GM21576 (cell line): ENCODE measurements at regions not wholly inside any gene's neighbourhood (a gene's known extent, or its start where the extent isn't known, plus 50 kb on each side); places are given as distances from the start of the nearest gene placed in this dataset.
"Not testable (repeated sequence)": the region's sequence is repeated elsewhere in the genome, so short reads cannot be mapped to it uniquely, and the experiment has no call there.

Experiments
- ATAC-seq: cut with Tn5 transposase; IDR thresholded peaks from one replicate; pipeline ENCODE4 v1.9.1; 2021; ENCODE audit warnings: mild to moderate bottlenecking, moderate library complexity; ENCODE audit not compliant: unreplicated experiment

DNA sequence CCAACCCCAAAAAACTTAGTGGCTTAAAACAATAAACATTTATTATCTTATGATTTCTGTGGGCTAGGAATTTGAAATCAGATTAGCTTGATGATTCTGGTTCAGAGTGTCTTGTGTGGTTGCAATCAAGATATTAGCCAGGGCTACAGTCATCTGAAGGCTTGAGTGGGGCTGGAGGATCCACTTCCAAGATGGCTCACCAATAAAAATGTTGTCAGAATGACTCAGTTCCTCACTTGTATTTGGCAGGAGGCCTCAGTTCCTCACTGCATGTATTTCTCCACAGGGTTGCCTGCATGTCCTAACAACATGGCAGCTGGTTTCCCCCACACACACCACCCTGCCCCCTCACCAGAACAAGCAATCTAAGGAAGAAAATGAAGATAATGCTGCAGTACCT is 98.2 kb upstream of the NIPBL start:
- no peak for ATAC-seq

DNA sequence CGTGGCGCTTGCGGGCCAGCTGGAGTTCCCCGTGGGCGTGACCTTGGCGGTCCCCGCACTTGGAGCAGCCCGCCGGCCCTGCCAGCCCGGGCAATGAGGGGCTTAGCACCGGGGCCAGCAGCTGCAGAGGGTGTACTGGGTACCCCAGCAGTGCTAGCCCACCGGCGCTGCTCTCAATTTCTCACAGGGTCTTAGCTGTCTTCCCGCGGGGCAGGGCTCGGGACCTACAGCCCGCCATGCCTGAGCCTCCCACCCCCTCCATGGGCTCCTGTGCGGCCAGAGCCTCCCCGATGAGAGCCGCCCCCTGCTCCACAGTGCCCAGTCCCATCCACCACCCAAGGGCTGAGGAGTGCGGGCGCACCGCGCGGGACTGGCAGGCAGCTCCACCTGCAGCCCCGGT is 94.0 kb upstream of the NIPBL start:
- ATAC-seq = not testable (repeated sequence)

DNA sequence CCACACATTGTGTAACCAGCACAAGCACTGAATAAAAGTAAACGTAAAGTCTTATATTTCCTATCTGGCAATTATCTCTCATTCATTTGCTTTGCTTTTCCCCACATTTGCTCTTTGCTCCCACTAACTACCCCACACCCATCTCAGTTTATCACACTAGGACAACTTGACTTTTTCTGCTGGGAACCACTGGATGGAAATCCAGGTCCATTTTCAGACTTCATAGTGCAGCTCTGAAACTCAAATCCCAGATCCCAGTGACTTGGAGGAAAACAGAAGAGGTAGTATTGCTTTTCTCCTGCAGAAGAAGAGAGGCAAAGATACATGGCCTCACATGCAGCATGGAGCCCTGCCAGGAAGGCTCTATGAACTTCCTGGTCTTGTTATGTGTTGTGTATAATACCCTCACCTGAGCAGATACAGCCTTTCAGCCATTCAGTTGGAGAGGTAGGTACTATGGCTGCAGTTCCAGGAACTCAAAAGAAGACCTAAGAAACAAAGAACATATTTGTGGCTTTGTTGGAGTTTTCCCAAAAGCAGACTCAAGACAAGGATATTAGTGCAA is 90.0 kb upstream of the NIPBL start:
- ATAC-seq = no peak

DNA sequence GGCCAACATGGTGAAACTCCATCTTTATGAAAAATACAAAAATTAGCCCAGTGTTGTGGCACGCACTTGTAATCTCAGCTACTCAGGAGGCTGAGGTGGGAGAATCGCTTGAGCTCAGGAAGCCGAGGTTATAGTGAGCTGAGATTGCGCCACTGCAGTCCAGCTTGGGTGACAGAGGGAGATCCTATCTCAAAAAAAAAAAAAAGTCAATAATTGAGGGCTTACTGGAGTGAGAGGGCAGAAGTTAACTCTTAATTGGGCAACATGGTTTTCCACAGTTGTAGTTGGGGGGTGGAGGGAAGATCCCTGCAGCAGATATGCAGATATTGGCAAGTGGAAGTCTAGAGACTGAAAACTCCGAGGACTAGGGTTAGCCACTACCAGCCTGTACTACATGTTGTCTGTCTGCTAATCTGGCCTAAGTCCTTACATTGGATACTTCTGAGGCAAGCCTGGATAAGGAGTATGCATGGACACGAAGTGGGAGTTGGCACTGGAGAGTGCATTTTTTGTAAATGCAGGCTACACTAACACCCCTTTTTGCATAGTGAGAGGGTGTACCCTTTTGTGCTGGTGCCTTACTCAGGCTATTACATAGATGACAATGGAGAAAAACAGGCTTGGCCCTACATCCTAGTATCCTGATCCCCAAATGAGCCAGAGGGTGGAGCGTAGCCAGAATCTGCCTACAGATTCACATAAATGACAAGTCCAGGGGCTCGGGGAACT is 89.0 kb upstream of the NIPBL start:
- no peak for ATAC-seq

DNA sequence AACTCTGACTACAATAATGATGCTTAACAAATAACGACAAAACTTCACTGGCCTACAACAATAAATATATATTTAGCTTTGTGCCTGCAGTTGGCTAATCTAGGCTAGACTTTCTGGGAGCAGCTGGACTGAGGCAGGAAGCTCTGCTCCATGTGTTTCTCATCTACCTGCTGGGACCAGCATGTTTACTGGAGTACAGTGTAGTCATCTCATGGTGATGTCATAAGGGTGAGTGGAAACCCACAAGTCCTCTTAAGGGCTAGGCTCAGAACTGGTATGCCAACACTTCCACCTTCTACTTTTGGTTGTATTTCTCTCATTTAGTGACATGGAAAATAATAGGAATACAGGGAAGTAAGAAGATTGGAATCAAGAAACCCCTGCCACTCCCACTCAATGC is 85.7 kb upstream of the NIPBL start:
- no peak for ATAC-seq

DNA sequence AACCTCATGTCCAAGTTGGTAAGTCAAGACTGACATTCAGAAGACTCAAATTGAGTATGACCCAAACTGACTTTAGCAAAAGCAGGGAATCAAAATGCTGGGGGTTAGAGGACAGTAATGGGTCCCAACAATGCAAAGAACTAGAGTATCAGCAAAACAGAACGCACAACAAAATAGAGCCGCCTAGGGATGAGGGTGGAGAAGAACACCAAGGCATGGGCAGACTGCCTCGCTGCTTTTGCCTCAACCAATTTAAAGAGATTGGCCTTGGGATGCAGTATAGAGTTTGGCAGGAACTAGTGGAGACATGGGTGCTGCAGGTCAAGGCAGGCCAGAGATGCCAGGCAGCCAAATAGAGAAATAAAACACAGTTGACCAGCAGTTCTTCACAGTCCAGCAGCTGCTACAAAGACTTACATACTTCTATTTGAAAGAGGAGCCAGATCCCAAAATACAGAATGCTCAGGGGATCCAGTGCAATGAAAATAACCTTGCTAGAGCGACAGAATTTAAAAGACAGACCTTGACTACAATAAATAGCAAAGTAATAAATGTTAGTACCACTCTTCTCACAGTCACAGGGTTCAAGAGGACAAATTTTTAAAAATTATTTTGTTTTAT is 83.9 kb upstream of the NIPBL start:
- no peak for ATAC-seq

DNA sequence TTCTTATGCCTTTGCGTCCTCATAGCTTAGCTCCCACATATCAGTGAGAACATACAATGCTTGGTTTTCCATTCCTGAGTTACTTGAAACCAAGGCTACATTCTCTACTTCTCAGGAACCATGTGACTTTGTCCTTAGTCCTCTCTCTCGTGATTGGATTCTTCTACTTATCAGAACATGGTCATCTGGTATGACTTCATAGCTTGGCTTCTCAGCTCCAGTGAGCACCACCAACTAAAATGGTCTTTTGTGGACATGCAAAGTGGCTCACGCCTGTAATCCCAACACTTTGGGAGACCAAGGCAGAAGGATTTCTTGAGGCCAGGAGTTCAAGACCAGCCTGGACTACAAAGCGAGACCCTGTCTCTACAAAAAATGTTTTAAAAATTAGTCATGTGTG is 81.2 kb upstream of the NIPBL start:
- no peak for ATAC-seq

DNA sequence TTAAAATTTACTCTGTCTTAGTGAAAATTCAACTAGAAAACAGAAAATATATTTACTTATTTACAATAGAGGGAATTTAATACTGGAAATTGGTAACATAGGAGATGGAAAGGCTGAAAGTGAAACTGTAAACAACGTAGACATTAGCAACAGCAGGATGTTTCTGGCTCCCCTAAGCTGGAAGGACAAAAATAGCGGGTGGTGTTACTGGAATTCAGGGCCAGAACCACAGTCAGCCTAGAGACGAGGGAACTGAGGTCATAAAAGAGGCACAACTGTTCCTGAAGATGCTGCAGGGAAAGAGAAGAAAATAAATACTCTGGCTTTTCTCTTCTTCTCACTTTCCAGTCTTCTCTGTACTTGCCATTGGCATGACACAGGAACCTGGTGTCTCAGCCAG is 80.4 kb upstream of the NIPBL start:
- no peak for ATAC-seq

DNA sequence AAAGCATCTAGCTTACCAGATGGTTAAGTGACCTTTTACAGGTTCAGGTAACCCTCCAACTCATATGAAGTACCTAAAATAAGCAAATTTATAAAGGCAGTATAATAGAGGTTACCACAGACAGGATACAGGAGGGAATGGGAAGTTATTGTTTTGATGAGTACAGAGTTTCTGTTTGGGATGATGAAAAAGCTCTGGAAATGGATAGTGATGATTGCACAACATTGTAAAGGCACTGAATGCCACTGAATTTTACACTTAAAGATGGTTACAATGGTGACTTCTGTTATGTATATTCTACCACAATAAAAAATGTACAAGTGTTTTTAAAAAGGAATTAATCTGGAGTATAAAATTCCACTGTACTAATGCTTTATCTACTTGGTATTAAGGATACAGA is 75.0 kb upstream of the NIPBL start:
- no peak for ATAC-seq

DNA sequence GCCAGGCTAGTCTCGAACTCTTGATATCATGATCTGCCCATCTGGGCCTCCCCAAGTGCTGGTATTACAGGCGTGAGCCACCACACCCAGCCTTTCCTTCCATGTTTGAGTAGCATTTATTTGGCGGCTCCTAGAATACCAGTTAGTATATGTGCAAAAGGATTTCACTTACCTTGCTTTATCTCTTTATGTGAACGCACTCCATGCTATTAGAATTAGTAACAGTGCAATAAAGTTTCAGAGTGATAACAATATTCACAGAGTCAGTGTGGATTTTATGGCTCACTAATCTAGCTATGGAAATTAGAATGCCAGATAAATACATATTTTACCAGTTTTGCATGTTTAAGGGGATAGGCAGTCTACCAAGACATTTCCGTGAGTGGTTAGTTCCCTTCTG is 74.4 kb upstream of the NIPBL start:
- no peak for ATAC-seq

DNA sequence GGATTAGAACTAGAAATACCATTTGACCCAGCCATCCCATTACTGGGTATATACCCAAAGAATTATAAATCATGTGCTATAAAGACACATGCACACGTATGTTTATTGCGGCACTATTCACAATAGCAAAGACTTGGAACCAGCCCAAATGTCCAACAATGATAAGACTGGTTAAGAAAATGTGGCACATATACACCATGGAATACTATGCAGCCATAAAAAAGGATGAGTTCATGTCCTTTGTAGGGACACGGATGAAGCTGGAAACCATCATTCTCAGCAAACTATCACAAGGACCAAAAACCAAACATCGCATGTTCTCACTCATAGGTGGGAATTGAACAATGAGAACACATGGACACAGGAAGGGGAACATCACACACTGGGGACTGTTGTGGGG is 63.3 kb upstream of the NIPBL start:
- ATAC-seq = not testable (repeated sequence)

DNA sequence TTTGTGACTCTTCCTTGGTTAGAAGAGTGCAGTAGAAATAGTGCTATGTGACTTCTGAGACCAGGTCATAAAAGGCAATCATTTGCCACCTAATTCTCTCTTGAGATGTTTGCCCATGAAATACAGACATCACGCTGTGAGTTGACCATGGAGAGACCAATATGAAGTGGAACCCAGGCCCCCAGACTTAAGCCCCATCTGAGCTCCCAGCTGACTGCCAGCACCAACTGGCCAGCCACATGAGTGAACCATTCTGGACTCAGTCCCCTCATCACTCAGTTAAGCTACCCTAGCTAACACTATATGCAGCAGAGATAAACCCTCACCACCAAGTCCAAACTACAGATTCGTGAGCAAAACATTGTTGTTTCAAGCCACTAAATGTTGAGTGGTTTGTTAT is 60.7 kb upstream of the NIPBL start:
- no peak for ATAC-seq

DNA sequence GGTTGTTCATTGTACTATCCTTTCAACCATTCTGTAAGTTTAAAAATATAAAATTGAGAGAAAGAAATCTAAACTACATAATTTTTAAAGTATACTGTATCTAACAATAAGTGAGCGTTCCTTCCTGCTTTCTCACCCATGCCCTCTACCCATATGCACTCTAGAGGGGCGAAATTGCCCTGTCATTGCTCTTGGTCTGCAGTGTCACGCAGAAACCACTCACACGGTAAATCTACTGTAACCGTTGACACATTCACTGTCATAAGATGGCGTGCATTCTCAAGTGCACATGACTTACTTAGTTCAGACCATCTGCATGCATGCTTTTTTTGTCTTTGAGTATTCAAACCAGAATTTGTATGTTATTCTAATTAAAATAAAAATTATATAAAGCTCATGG is 55.7 kb upstream of the NIPBL start:
- no peak for ATAC-seq

DNA sequence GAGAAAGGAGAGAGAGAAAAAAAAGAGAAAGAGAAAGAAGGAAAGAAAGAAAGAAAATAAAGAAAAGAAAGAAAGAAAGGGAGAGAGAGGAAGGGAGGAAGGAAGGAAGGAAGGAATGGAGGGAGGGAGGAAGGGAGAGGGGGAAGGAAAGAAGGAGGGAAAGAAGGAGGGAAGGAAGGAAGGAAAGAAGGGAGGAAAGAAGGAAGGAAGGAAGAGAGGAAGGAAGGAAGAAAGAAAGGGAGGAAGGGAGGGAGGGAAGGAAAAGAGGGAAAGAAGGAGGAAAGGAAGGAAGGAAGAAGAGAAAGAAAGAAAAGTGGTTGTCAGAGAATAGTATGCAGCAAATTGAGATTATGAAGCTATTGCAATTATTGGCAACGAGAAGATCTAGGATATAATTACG is 49.9 kb upstream of the NIPBL start:
- no peak for ATAC-seq
